ENCODE measurements at regions not wholly inside any gene's neighbourhood (a gene's known extent, or its start where the extent isn't known, plus 50 kb on each side); places are given as distances from the start of the nearest gene placed in this dataset.
"Not testable (repeated sequence)": the region's sequence is repeated elsewhere in the genome, so short reads cannot be mapped to it uniquely, and the experiment has no call there.

DNA sequence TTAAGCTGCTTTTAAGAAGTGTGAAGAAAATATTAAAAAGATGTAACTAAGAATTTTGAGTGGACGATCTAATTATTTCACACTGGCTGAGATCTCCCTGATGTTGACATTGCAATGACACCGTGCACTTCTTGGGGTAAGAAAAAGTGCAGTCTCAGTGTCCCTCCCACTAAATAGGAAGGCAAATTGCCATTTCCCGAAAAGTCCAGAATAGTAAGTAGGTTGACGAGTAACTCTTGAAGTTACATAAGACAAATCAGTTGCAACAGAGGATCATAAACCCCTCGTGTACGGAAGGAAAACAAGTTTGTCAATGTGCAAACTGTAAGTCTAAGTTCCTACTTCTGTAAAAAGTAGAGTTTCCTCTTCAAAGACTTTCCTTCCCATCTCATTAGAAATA, 336.2 kb downstream of the CACNA1B start:
- not testable (repeated sequence) for DNase-seq (ENCODE audit: low spot score)

DNA sequence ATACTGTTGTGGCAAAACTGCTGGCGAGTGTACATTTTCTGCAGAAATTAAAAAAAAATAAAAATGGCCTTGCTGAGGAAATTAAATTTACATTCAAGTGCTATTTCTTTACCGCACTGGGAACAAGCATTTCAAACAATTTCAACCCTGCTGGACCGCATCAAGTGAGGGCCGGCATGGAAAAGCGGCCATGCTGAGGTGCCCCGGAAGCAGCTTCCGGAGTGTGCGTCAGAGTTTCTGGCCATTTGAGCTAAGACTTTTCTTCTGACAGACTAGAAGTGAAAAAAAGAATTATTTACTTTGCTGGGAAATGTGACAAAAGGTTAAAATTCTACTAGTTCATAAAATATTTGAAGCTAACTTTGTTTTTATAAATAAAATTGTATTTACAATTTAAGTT, 337.0 kb downstream of the CACNA1B start:
- not testable (repeated sequence) for DNase-seq (ENCODE audit: low spot score)

DNA sequence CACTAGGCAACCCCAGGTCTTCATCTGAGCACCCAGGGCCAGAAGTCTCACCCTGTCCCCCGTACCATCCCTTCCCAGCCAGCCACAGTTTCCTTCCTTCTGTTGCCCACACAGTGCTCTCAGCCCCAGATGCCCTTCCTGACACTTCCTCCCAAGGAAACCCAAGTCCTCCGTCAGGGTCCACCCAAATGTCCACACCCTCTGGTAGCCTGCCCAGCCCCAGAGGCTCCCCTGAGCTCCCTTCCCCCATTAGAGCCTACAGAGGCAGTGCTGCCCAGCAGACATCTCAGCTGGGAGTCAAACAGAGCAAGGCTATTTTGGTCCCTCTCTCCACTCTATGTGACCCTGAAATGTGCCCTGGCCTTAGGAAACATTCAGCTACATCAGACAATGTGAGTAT, 338.0 kb downstream of the CACNA1B start:
- DNase-seq (ENCODE audit: low spot score), result not testable (repeated sequence)

DNA sequence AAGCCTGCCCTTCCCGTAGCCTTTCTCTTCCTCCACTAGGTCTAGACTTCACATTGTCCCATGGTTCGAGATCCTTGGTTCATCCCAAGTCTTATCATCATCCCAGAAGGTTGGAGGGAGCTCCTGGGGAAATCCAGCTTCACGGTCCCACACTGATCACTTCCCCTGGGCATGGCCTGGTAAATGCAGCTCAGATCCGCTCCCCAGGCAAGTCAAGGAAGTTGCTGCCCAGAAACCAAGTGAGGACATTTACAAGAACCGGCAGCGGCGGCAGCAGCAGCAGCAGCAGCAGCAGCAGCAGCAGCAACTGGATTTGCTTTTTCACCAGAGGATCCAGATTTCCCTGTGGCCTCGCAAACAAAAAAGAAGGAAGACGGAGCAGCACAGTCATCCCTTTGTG, 339.2 kb downstream of the CACNA1B start:
- DNase-seq (ENCODE audit: low spot score), result not testable (repeated sequence)

DNA sequence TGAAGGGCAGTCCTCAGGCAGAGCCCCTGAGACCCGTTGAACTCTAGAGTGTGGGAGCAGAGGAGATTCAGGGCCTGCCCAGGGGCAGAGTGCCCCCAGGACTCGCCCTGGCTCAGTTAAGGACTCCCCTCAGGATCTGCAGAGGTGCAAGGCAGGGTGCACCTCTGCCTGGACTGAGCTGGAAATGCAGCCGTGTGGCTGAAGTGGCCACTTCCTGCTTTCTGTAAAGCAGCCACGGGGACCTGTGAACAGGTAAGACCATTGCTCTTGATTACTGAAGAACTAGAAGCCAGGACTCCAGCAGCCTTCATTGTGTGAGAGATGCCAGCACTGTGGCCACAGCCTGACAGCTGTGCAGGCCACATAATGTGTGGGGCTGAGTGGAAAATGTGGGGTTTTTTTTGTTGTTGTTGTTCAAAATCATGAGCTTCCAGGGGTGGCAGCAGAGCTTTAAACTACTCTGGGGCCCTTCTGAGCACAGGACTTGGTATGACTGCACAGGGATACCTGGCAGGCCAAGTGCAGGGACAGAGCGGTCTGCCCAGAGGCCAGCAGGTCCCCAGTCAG, 339.8 kb downstream of the CACNA1B start:
- DNase-seq (ENCODE audit: low spot score), result not testable (repeated sequence)

DNA sequence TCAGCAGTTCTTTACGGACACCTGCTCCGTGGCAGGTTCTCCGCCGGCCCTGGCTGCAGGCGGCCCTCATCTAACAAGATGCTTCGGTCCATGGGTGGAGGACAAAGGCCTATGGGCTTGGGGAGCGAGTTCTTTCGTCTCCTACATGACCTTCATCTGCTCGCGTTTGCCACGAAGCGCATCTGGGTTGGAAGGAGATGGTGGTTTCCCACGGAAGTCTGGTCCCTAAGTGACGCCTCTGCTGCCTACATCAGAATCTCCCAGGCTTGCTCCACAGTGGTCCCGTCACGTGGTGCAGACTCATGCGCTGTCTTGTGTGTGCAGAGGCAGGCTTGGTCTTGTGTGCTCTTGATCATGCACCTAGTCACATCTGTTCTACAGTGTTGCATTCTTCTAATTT, 341.7 kb downstream of the CACNA1B start:
- DNase-seq (ENCODE audit: low spot score), result not testable (repeated sequence)

DNA sequence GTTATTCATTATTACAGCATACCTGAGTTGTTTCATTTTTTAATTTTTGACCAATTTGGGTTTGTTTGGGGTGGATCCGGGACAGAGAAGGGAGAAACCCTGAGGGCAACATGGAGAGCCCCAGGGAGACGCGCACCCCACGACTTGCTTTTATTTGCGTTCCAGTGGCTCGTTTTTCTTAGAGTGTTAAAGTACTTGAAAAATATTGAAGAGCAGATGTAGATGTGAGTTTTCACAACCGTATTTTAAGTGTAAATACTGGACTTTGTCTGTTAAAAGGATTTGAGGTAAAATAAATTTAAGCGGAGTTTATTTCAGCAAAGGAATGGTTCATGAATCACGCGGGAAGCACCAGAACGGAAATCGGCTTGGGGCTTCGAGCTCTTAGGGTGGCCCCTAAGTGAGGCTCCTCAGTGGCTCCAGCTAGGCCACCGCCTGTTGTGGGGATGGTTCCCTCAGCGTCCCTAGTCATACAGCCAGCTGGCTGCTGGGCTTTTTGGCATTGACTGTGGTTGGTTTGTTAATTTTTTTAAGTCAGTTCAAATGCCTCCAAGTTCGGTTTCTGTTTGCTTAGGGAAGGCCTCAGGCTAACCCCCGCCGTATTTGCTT, 344.0 kb downstream of the CACNA1B start:
- not testable (repeated sequence) for DNase-seq (ENCODE audit: low spot score)

DNA sequence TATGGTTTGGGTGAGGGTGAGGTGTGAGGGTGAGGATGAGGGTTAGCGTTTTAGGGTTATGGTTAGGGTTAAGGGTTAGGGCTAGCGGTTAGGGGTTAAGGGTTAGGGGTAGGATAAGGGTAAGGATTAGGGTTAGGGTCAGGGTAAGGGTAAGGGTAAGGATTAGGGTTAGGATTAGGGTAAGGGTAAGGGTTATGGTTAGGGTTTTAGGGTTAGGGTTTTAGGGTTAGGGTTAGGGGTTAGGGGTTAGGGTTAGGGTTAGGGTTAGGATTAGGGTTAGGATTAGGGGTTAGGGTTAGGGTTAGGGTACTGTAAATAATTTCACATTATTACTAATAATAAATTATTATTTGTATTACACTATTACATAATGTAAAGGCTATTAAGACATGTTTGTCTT, 359.5 kb downstream of the CACNA1B start:
- not testable (repeated sequence) for DNase-seq (ENCODE audit: low spot score)

DNA sequence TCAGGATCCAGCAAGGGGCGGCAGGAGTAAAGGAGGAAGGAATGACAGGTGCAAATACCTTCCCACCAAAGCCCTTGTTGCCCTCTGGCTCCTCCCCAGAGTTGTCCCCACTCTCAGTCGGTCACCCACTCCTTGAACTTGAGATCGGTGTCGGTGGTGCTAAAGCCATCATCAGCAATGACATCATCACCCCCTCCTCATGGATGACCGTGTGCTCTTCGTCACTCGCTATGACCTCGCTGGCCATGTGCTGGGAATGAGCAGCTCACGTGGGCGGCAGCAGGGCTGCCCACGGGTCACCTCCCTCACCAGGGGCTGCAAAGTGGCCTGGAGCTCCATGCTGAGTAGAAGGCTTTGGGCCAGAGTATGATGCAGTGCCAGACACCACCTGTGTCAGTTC, 405.3 kb downstream of the CACNA1B start:
- not testable (repeated sequence) for DNase-seq (ENCODE audit: low spot score)
